ENCODE measurements at regions not wholly inside any gene's neighbourhood (a gene's known extent, or its start where the extent isn't known, plus 50 kb on each side); places are given as distances from the start of the nearest gene placed in this dataset.
"Not testable (repeated sequence)": the region's sequence is repeated elsewhere in the genome, so short reads cannot be mapped to it uniquely, and the experiment has no call there.

- H3K27ac ChIP-seq: no peak overlapping the region
- TF ChIP-seq ZFX (IDR thresholded peaks at IDR 0.05; ENCODE audit: borderline replicate concordance): no peak
- TF ChIP-seq, protein P1, sequence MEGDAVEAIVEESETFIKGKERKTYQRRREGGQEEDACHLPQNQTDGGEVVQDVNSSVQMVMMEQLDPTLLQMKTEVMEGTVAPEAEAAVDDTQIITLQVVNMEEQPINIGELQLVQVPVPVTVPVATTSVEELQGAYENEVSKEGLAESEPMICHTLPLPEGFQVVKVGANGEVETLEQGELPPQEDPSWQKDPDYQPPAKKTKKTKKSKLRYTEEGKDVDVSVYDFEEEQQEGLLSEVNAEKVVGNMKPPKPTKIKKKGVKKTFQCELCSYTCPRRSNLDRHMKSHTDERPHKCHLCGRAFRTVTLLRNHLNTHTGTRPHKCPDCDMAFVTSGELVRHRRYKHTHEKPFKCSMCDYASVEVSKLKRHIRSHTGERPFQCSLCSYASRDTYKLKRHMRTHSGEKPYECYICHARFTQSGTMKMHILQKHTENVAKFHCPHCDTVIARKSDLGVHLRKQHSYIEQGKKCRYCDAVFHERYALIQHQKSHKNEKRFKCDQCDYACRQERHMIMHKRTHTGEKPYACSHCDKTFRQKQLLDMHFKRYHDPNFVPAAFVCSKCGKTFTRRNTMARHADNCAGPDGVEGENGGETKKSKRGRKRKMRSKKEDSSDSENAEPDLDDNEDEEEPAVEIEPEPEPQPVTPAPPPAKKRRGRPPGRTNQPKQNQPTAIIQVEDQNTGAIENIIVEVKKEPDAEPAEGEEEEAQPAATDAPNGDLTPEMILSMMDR (IDR thresholded peaks at IDR 0.05): no peak
Measured at GRCh38 chr5:38697013-38697412, 140.6 kb upstream of the LIFR start.

GRCh38 chr5:38705529-38705928 is 140.3 kb upstream of the OSMR start:
- H3K27ac ChIP-seq: not testable (repeated sequence)

DNA sequence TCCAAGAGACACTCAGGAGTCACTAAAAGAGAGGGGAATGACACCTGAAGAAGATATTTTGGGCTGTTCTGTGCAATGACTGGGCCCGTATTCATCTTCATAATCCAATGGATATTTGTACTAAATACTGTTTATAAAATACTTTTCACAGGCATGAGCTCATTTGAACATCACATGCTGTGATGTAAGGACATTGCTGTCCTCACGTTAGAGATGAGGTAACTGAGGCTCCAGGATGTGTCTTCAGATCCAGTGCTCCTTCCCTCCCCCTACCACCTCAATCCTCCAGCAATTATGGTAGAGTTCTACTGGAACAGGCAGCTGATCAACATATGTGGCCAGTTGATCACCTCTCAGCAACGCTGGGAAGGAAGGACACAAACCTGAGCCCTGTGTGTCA is 139.4 kb upstream of the OSMR start:
- no peak overlapping the region for H3K27ac ChIP-seq
- no peak for TF ChIP-seq ZFX (IDR thresholded peaks at IDR 0.05; ENCODE audit: borderline replicate concordance)
- TF ChIP-seq, protein P1 (IDR thresholded peaks at IDR 0.05): no peak

DNA sequence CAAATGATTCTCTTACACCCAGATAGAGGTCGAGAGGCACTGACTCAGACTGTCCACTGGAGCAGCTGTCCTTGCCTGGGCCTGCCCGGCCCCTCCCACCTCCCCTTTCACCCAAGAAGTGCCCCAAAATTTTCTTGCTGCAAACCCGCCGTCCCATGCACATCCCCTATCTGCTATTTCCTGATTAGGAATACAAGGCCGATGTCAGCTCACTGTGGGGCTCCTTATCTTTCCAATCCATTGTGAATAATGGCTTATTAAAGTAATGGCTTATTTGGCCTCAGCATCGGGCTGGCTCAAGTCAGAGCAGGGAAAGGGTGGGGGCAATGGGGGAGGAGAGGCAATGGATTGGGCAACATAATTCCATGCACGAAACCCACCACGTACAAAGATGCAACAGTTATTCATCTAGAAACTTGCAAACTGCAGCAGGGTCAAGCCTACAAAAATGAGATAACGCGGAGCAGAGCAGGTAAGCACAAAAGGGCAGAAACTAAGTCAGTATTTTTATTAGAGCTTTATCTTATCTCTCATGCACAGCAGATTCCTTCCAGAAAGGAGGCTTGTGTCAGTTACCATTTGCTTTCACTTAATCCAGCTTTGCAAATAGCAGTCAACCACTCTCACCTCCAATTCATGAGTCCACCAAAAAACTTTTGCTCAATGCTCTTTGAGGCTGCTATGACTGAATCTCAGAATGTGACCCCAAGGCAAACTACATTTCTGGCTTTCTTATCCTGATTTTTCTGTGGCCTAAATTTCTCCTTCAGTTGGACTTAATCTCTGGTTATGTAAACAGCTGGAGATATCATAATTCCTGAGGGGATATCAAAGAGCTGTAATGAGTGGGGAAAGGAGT is 138.2 kb upstream of the OSMR start:
- no peak for TF ChIP-seq ZFX (IDR thresholded peaks at IDR 0.05; ENCODE audit: borderline replicate concordance)
- TF ChIP-seq, protein P1 (IDR thresholded peaks at IDR 0.05): no peak
- no peak overlapping the region for H3K27ac ChIP-seq

GRCh38 chr5:38709678-38710306 is 136.0 kb upstream of the OSMR start:
- H3K27ac ChIP-seq: no peak overlapping the region
- no peak for TF ChIP-seq ZFX (IDR thresholded peaks at IDR 0.05; ENCODE audit: borderline replicate concordance)
- TF ChIP-seq, protein P1 (IDR thresholded peaks at IDR 0.05): no peak

- no peak overlapping the region for H3K27ac ChIP-seq
- TF ChIP-seq, protein P1 (IDR thresholded peaks at IDR 0.05): no peak
- TF ChIP-seq ZFX (IDR thresholded peaks at IDR 0.05; ENCODE audit: borderline replicate concordance): no peak
Measured at GRCh38 chr5:38710627-38711026, 135.2 kb upstream of the OSMR start.

DNA sequence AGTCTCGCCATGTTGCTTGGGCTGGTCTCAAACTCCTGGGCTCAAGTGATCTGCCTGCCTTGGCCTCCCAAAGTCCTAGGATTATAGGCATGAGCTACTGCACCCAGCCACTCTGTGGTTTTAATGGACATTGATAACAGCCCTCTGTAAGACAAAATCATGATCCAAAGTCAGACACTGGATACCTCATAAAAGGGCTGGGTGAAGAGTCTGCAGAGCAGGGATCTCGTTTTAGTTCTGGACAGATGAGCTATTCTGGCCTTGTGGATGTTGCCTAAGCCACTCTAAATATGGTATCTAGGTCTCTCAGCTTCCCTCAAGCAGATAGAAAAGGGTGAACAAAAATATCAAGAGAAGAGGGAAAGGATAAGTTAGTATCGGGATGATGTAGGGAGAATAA is 133.4 kb upstream of the OSMR start:
- TF ChIP-seq, protein P1 (IDR thresholded peaks at IDR 0.05): no peak
- no peak for TF ChIP-seq ZFX (IDR thresholded peaks at IDR 0.05; ENCODE audit: borderline replicate concordance)
- H3K27ac ChIP-seq: no peak overlapping the region
